GM10248 (cell line): ENCODE measurements at regions not wholly inside any gene's neighbourhood (a gene's known extent, or its start where the extent isn't known, plus 50 kb on each side); places are given as distances from the start of the nearest gene placed in this dataset.

Experiments used
- CTCF ChIA-PET: fragments of 300-600 bp; sonication (Branson Sonifier 250); formaldehyde crosslinking; extraction: SDS; loops from one replicate; lab custom pipeline; 2021; ENCODE audit warnings: antibody characterized with exemption; lab: Yijun Ruan, JAX
- POLR2A ChIA-PET: fragments of 350-650 bp; sonication (Branson Sonifier 250); formaldehyde crosslinking; extraction: SDS; loops from one replicate; lab custom pipeline; 2020; ENCODE audit warnings: antibody characterized with exemption; lab: Yijun Ruan, JAX
- DNase-seq: peaks from one replicate; pipeline ENCODE4 v3.0.0; 2012; ENCODE audit errors: extremely low spot score
- CTCF ChIP-seq: IDR thresholded peaks from 2 replicates; pipeline ENCODE4 v1.5.1; 2012; ENCODE audit warnings: mild to moderate bottlenecking, low read depth; ENCODE audit errors: extremely low read depth, missing control alignments, control extremely low read depth

DNA sequence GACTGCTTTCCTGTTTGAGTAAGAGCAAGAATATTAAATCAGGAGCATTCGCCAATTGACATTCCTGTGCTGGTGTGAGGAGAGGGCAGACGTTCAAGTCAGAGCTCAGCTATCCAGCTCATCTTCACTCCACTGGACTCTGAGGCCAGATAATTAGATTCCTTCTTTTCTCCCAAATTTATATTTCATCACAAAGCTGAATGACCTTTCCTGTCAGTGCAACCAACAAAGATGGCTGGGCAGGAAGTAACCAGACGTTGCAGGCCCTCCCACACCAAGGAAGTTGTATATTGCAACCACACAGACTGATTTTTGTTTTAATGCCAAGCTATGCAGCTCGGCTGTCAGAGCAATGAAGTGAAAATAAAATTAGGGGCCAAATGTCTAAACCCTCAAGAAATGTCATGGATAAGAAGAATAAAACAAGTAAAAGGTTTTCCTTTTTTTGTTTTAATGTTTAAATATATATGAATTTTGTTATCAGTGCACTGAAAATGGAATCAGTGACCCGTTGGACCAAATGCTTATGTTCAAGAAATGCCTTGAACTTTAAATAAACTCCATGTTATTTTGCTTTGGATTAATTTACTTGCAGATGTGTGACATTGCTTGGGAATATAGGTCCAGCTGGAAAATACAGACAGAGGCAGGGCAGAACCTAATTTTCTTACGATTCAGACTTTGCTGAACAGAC, 578.9 kb upstream of the FAT1 start:
- no peak for TF ChIP-seq CTCF
- no peak for DNase-seq
- ChIA-PET CTCF (no interaction called here), POLR2A (no interaction called here)

DNA sequence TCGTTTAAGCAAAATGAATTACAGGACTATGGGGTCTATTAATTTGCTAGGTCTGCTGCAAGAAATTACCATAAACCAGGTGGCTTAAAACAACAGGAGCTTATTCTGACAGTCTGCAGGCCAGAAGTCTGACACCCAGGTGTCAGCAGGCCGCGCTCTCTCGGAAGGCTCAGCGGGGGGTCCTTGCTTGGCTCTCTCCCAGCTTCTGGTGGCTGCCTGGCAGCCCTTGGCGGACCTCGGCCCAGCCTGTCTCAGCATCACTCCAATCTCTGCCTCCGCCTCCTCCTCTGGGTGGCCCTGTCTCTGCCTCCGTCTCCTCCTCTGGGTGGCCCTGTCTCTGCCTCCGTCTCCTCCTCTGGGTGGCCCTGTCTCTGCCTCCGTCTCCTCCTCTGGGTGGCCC, 580.5 kb upstream of the FAT1 start:
- POLR2A ChIA-PET = no interaction called here
- no peak for TF ChIP-seq CTCF
- no peak for DNase-seq
- CTCF ChIA-PET = no interaction called here

- ChIA-PET CTCF (no interaction called here), POLR2A (no interaction called here)
- no peak for DNase-seq
- TF ChIP-seq CTCF = no peak
Observed at GRCh38 chr4:187307131-187307530, 583.5 kb upstream of the FAT1 start.

DNA sequence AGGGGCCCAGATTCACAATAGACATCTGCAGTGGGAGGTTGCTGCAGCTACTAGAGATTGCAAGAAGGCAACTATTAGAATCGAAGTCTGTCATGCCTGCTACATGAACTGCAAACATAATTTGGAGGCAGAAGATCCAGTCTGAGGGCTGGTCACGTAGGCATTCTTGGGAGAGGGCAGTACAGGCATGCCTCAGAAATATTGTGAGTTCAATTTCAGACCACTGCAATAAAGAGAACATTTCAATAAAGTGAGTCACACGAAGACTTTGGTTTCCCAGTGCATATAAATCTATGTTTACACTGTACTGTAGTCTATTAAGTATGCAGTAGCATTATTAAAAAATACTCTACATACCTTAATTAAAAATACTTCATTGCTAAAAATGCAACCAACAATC, 585.8 kb upstream of the FAT1 start:
- TF ChIP-seq CTCF = no peak
- ChIA-PET CTCF (no interaction called here), POLR2A (no interaction called here)
- DNase-seq = no peak

DNA sequence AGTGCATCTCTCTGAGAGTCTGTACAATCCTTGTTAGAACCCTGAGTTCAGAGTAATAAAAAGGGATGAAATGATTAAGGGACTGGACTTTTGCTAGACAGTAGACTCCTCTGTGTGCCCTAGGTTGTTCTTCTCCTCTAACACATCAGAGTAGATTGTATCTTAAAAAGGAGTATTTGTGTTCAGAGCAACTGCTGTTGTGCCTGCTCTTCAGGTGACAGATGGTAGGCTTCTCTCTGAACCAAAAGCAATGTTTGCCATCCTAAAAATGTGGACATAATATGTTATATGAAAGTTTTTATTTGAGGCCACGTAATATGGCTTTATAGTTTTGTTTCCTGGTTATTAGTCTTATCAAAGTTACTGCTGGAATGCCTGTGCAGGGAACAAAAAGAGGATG, 588.6 kb upstream of the FAT1 start:
- no peak for TF ChIP-seq CTCF
- ChIA-PET POLR2A (no interaction called here), CTCF (no interaction called here)
- no peak for DNase-seq

- no peak for DNase-seq
- no peak for TF ChIP-seq CTCF
- CTCF ChIA-PET = no interaction called here
- POLR2A ChIA-PET = no interaction called here
Observed at GRCh38 chr4:187317799-187318198, 594.1 kb upstream of the FAT1 start.
